HG02798 (cell line): ENCODE measurements at regions not wholly inside any gene's neighbourhood (a gene's known extent, or its start where the extent isn't known, plus 50 kb on each side); places are given as distances from the start of the nearest gene placed in this dataset.

Experiments
- ATAC-seq: cut with Tn5 transposase; IDR thresholded peaks from one replicate; pipeline ENCODE4 v1.9.1; 2021; ENCODE audit warnings: mild to moderate bottlenecking; ENCODE audit not compliant: unreplicated experiment, poor library complexity

DNA sequence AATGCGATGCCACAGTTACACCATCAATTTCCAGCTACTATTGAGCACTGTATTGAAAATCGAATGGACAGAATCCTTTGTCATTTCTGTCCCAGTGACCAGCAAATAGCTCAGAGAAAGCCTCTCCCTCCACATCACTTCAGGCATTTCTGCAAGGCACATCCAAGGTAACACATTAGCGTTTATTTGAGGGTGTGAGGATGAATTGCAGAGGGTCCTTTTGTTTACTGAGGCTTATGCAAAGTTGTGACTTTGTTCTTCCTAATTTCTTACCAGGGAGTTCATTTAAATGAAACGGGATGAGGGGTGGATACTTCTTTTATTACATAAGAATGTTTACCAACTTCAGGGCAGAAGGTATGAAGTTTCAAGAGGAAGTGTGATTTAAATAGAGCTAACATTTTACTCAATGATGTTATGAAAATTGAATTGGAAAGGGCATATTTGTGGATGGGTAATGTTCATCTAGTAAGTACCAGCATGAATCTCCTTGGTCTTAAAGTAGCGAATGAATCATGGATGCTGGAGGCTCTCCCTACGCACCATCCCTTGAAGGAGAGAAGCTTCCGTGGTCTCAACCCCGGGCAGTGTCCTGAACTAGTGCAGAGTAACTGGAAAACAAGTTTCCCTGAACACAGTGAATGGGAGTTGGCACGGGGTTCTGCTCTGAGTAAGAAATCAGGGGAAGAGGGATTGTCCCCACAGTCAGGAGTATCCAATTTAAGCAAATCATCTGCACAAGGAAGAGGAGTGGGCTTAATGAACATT is 756.5 kb downstream of the GALR1 start:
- no peak for ATAC-seq

- ATAC-seq, result no peak
Measured at GRCh38 chr18:78006774-78007260, 757.2 kb downstream of the GALR1 start.

- no peak for ATAC-seq
Measured at GRCh38 chr18:78010363-78010762, 760.7 kb downstream of the GALR1 start.

GRCh38 chr18:78017869-78018268 is 768.2 kb downstream of the GALR1 start:
- no peak for ATAC-seq

DNA sequence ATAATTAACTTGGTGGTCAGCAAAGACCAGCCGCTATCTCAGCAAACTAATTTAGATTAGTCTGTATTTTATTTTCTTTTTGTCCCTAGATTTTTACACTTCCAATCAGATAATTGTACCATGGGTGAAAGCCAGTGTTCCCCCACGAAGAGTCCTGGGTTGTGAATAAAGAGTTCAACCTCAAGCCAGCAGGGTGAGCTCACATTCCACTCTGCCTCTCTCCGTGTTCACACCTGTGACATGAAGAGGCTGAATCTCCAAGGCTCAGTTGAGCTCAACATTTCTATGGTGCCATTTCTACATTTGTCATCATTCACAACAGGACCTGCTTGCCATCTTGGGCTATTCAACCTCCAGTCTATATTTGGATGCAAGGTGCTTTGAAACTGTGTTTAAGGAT is 771.5 kb downstream of the GALR1 start:
- ATAC-seq, result no peak

GRCh38 chr18:78031589-78031988 is 781.9 kb downstream of the GALR1 start:
- ATAC-seq, result no peak

DNA sequence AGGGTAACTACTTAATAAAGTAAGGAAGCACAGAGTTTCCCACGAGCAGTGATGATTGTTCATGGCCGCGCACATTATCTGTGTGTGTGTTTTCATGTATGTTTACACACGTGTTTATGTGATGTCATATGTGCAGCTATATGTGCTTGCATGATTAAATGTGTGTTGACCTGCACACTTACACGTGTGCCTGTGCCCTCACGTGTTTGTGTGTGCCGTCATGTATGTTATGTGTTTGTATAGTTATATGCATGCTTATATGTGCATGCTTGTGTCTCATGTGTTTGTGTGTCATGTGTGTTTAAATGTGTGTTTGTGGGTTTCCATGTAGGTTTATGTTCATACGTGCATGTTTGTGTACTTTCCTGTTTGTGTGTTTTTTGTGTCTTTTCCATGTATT is 782.3 kb downstream of the GALR1 start:
- no peak for ATAC-seq

GRCh38 chr18:78032574-78032973 is 782.9 kb downstream of the GALR1 start:
- no peak for ATAC-seq

GRCh38 chr18:78034755-78035154 is 785.1 kb downstream of the GALR1 start:
- ATAC-seq, result no peak

DNA sequence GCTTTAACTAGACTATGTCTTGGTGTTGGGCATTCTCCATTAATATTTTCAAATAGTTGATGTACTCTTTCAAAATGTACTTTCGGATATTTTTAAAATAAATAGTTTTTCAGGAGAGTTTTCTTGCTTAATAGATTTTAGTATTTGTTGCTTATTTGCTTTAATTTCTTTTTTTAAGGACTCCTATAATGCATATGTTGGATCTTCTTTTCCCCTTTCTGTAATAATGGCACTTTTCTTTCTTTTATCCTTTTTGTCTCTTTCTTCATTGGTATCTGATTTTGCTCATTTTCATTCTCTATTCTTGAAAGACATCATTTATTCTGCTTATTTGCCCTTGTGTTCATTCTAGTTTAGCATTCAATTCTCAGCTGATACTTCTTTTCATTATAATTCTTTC is 791.6 kb downstream of the GALR1 start:
- ATAC-seq, result no peak

GRCh38 chr18:78046631-78047030 is 797.0 kb downstream of the GALR1 start:
- no peak for ATAC-seq

DNA sequence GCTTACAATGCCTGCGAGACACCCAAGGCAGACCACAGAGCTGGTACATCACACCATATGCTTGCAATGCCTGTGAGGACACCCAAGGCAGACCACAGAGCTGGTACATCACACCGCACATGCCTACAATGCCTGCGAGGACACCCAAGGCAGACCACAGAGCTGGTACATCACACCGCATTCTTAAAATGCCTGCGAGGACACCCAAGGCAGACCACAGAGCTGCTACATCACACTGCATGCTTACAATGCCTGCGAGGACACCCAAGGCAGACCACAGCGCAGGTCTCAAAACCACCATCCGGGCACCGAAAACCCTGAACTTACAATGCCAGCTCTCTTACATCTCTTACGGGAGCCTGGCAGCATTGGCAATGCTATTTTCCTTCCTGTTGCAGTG is 799.6 kb downstream of the GALR1 start:
- no peak for ATAC-seq

DNA sequence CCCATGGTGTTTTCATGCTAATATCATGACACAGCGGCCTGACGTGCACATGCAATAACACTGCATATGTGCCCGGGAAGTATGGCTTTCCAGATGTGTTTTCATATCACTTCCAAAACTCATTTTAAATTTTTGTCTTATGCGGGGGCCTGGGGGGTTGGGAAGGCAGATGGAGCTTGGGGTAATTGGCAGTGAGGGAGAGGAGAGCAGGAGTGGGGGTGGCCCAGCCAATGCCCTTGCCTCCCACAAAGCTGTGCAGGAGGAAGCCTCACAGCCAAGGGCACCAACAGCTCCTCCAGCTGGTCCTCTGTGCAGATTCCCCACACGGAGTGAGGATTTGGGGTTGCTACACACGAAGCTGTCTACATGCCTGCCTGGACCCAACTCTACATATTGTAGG is 805.2 kb downstream of the GALR1 start:
- no peak for ATAC-seq

DNA sequence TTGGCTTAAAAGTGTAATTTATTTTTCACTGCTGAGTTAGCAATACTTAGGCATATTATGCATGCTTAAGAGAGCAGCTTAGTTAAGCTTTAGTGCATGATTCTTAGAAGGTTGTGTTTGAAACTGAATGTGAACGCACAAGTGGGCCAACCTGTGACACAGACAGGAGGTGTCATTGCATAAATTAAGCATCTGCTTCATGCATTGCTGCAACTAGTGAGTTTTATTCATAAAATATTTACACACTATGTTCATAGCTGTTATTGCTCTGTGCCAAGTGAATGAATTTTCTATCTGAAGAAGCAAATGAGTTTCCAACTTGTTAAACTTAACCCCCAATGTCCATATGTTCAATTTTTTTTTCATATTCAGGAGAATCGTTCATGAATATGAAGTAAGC is 806.4 kb downstream of the GALR1 start:
- ATAC-seq, result no peak

- no peak for ATAC-seq
Measured at GRCh38 chr18:78069784-78070664, 820.4 kb downstream of the GALR1 start.

DNA sequence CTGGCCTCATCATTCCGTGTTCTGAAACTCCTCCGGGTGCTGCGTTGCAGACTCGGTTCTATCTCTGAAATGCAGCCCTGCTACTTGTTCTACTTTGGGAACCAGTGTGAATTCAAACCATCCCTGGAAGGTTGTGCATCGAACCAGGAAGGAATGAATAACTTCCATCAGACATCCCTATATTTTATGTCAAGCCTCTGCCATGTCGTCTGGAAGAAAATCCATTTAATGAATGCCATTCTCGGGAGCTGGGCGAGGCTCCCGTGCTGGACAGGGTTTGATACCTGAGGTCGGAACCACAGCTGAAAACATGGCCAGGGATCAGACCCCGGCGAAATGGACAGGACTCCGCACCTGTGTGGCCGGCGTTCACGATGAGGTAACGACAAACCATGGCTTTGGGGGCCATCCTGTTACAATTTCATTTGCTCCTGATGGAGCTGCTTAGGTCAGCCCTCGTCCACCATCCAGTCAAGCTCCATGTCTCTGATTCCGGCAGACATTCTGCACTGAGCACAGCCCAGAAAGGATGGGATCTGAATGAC is 821.6 kb downstream of the GALR1 start:
- no peak for ATAC-seq

GRCh38 chr18:78071776-78072175 is 822.1 kb downstream of the GALR1 start:
- ATAC-seq, result no peak

- ATAC-seq, result no peak
Measured at GRCh38 chr18:78072375-78072774, 822.7 kb downstream of the GALR1 start.

- no peak for ATAC-seq
Measured at GRCh38 chr18:78073275-78073674, 823.6 kb downstream of the GALR1 start.

GRCh38 chr18:78074400-78075020 is 824.9 kb downstream of the GALR1 start:
- ATAC-seq, result no peak

- ATAC-seq, result no peak
Measured at GRCh38 chr18:78080081-78080480, 830.4 kb downstream of the GALR1 start.
